ENCODE measurements at regions not wholly inside any gene's neighbourhood (a gene's known extent, or its start where the extent isn't known, plus 50 kb on each side); places are given as distances from the start of the nearest gene placed in this dataset.

DNA sequence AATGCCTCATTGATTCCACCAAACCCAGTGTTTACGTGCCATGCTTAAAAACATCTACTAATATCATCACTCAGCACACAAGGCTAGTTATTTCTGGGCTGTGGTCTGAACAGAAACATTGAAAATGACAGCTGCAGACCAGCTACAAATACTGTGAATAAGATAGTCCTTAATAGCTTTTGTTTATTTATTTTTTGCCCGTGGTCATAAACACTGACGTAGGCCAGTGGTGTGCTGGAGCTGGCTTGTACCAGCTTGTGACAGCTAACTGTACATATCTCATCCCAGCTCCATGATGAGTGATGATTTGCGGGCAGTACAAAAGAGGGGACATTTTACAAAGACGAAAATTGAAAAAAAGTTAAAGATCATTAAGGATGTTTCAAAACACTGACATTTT lies 1057.0 kb downstream of the EPHA7 start:
- TF ChIP-seq CTCF (IDR thresholded peaks at IDR 0.05; ENCODE audit: low read depth, low read length) (no peak), EZH2phosphoT487 (IDR thresholded peaks at IDR 0.05; ENCODE audit: low read depth) (no peak)

All from OCI-LY3 (cell line).